Esophagus squamous epithelium (tissue), 5 donors: ENCODE measurements at regions not wholly inside any gene's neighbourhood (a gene's known extent, or its start where the extent isn't known, plus 50 kb on each side); places are given as distances from the start of the nearest gene placed in this dataset.

ENCODE experiments used
- DNase-seq: peaks from one replicate; lab custom pipeline; 2025; lab: John Stamatoyannopoulos, UW
- H3K27ac ChIP-seq, 4 donors: fragments of 200-600 bp; sonication (generic); one replicate each; pipeline ENCODE4 v1.5.1; 2016 to 2019; ENCODE audit warnings: mild to moderate bottlenecking in 1 of 4
- H3K27me3 ChIP-seq, 4 donors: fragments of 200-600 bp; sonication (generic); 1 replicate in 3 of 4; 2 replicates in 1 of 4; pipeline versions ENCODE4 v1.5.1 to v1.6.0; 2017 to 2021; ENCODE audit warnings: antibody characterized with exemption in 1 of 4
- H3K36me3 ChIP-seq, 3 donors: fragments of 200-600 bp; sonication (generic); one replicate each; pipeline ENCODE4 v1.5.1; 2016 to 2019
- H3K4me1 ChIP-seq, 3 donors: fragments of 200-600 bp; sonication (generic); one replicate each; pipeline ENCODE4 v1.5.1; 2017 to 2019
- H3K4me3 ChIP-seq, 4 donors: fragments of 200-600 bp; sonication (generic); 1 replicate in 3 of 4; 2 replicates in 1 of 4; pipeline ENCODE4 v1.5.1; 2016 to 2019; ENCODE audit warnings: mild to moderate bottlenecking in 2 of 4, moderate library complexity in 1 of 4
- H3K9me3 ChIP-seq, 3 donors: fragments of 200-600 bp; sonication (generic); one replicate each; pipeline ENCODE4 v1.5.1; 2016 to 2019
- CTCF ChIP-seq, 6 experiments: fragments of 450-650 bp in 4 of 6; fragments of 200-600 bp in 2 of 6; sonication (generic) in 2 of 6; IDR thresholded peaks; one replicate each; pipeline ENCODE4 v1.5.1; 2016 to 2019; ENCODE audit warnings: antibody characterized with exemption in 6 of 6, mild to moderate bottlenecking in 4 of 6, moderate library complexity in 4 of 6
- POLR2A ChIP-seq, 4 donors: fragments of 450-650 bp; IDR thresholded peaks; one replicate each; pipeline ENCODE4 v1.6.1; 2017; ENCODE audit warnings: antibody characterized with exemption in 4 of 4, mild to moderate bottlenecking in 4 of 4, moderate library complexity in 3 of 4
- whole genome bisulfite sequencing, 2 donors: methylation state at CpG; one replicate each; pipeline ENCODE4 v1.1.5; 2018; 5-methylcytosine and 5-hydroxymethylcytosine counted together
- intact Hi-C: fragments of 100-400 bp; cut with DNase I; formaldehyde crosslinking; loops from one replicate; pipeline ENCODE4 v1.15.0; 2022
- donor health status: DM: yes; HTN: yes; CAD: no.

- 42 to 44% methylated on average over 2 of the region's 2 CpGs for WGBS, 2 donors
- no peak overlapping the region for H3K4me3 ChIP-seq
- no peak overlapping the region for H3K27ac ChIP-seq
- TF ChIP-seq POLR2A (IDR thresholded peaks at IDR 0.05) (no peak), CTCF (IDR thresholded peaks at IDR 0.05) (no peak)
- intact Hi-C loops = no loop called here
- H3K27me3 ChIP-seq = no peaks in the 10 kb centered on the region
- H3K9me3 ChIP-seq = peaks cover 0 to 5% (median 0%) of the 10 kb centered on the region in 3 donors
- no peak for DNase-seq
- H3K36me3 ChIP-seq = no peaks in the 10 kb centered on the region
- no peaks in the 10 kb centered on the region for H3K4me1 ChIP-seq
Measured at GRCh38 chr18:27713037-27713737, 463.7 kb downstream of the CDH2 start.

- Histone ChIP-seq H3K36me3 (no peaks in the 10 kb centered on the region), H3K4me1 (no peaks in the 10 kb centered on the region), H3K27me3 (no peaks in the 10 kb centered on the region), H3K4me3 (no peak overlapping the region), H3K27ac (no peak overlapping the region), H3K9me3 (peaks cover 0 to 5% (median 0%) of the 10 kb centered on the region in 3 donors)
- no peak for DNase-seq
- TF ChIP-seq CTCF (IDR thresholded peaks at IDR 0.05) (no peak), POLR2A (IDR thresholded peaks at IDR 0.05) (no peak)
- WGBS, 2 donors = 11 to 39% methylated on average over 2 of the region's 2 CpGs
- intact Hi-C loops = no loop called here
Measured at GRCh38 chr18:27712066-27712465, 464.9 kb downstream of the CDH2 start.

GRCh38 chr18:27711382-27711781, 465.5 kb downstream of the CDH2 start:
- peaks cover 0 to 5% (median 0%) of the 10 kb centered on the region in 3 donors for H3K9me3 ChIP-seq
- H3K27ac ChIP-seq = no peak overlapping the region
- no peak for DNase-seq
- no peak for TF ChIP-seq CTCF (IDR thresholded peaks at IDR 0.05)
- TF ChIP-seq POLR2A (IDR thresholded peaks at IDR 0.05) = no peak
- intact Hi-C loops = no loop called here
- no peaks in the 10 kb centered on the region for H3K4me1 ChIP-seq
- no peaks in the 10 kb centered on the region for H3K27me3 ChIP-seq
- H3K4me3 ChIP-seq = no peak overlapping the region
- no peaks in the 10 kb centered on the region for H3K36me3 ChIP-seq

- Histone ChIP-seq H3K36me3 (no peaks in the 10 kb centered on the region), H3K9me3 (peaks cover 0 to 5% (median 0%) of the 10 kb centered on the region in 3 donors), H3K4me3 (no peak overlapping the region), H3K27ac (no peak overlapping the region), H3K4me1 (no peaks in the 10 kb centered on the region), H3K27me3 (no peaks in the 10 kb centered on the region)
- DNase-seq = no peak
- TF ChIP-seq CTCF (IDR thresholded peaks at IDR 0.05) (no peak), POLR2A (IDR thresholded peaks at IDR 0.05) (no peak)
- intact Hi-C loops = no loop called here
- 71 to 75% methylated on average over 1 of the region's 1 CpG for WGBS, 2 donors
Measured at GRCh38 chr18:27709344-27709743, 467.6 kb downstream of the CDH2 start.

- no peak for DNase-seq
- intact Hi-C loops = no loop called here
- TF ChIP-seq POLR2A (IDR thresholded peaks at IDR 0.05) (no peak), CTCF (IDR thresholded peaks at IDR 0.05) (no peak)
- Histone ChIP-seq H3K36me3 (no peaks in the 10 kb centered on the region), H3K4me3 (no peak overlapping the region), H3K27me3 (no peaks in the 10 kb centered on the region), H3K9me3 (peaks cover 0 to 5% (median 0%) of the 10 kb centered on the region in 3 donors), H3K4me1 (no peaks in the 10 kb centered on the region), H3K27ac (no peak overlapping the region)
- WGBS, 2 donors = 59 to 89% methylated on average over 1 of the region's 1 CpG
Measured at GRCh38 chr18:27707201-27707600, 469.7 kb downstream of the CDH2 start.
